ENCODE measurements at regions not wholly inside any gene's neighbourhood (a gene's known extent, or its start where the extent isn't known, plus 50 kb on each side); places are given as distances from the start of the nearest gene placed in this dataset.
"Not testable (repeated sequence)": the region's sequence is repeated elsewhere in the genome, so short reads cannot be mapped to it uniquely, and the experiment has no call there.

GRCh38 chr15:91415258-91415657, 315.2 kb downstream of the SV2B start:
- TF ChIP-seq EZH2phosphoT487 (IDR thresholded peaks at IDR 0.05; ENCODE audit: insufficient read depth, low read depth); EZH2 (IDR thresholded peaks at IDR 0.05; ENCODE audit: insufficient read depth, poor library complexity, severe bottlenecking): not testable (repeated sequence)
